Body of pancreas (tissue), 4 donors: ENCODE measurements at regions not wholly inside any gene's neighbourhood (a gene's known extent, or its start where the extent isn't known, plus 50 kb on each side); places are given as distances from the start of the nearest gene placed in this dataset.
"Not testable (repeated sequence)": the region's sequence is repeated elsewhere in the genome, so short reads cannot be mapped to it uniquely, and the experiment has no call there.

Experiments
- ATAC-seq: fragments of 150-250 bp; one replicate; pipeline ENCODE4 v1.9.1; 2016
- DNase-seq, 4 donors: peaks; one replicate each; pipeline ENCODE4 v3.0.0-alpha.2; 2019
- H3K27ac ChIP-seq, 4 donors: fragments of 200-600 bp; sonication (generic); 1 replicate in 3 of 4; 2 replicates in 1 of 4; pipeline versions ENCODE4 v1.5.1 to v1.6.1; 2016 to 2019; ENCODE audit warnings: mild to moderate bottlenecking in 1 of 4, mixed read lengths in 1 of 4, moderate library complexity in 1 of 4
- H3K27me3 ChIP-seq, 2 donors: fragments of 200-600 bp; sonication (generic); one replicate each; pipeline ENCODE4 v1.6.0; 2016; ENCODE audit warnings: mild to moderate bottlenecking in 1 of 2
- H3K36me3 ChIP-seq, 2 donors: fragments of 200-600 bp; sonication (generic); replicated peaks in 1 of 2; 2 replicates each; pipeline ENCODE4 v1.5.1; 2016; ENCODE audit warnings: low read depth in 2 of 2; ENCODE audit not compliant: insufficient read depth in 1 of 2
- H3K4me1 ChIP-seq: fragments of 200-600 bp; sonication (generic); one replicate; pipeline ENCODE4 v1.6.0; 2016
- H3K4me3 ChIP-seq, 2 donors: fragments of 200-600 bp; sonication (generic); 1 replicate in 1 of 2; 2 replicates in 1 of 2; pipeline ENCODE4 v1.5.1; 2016 to 2019
- H3K9me3 ChIP-seq, 3 donors: fragments of 200-600 bp; sonication (generic); 1 replicate in 2 of 3; 2 replicates in 1 of 3; pipeline ENCODE4 v1.5.1; 2016
- CTCF ChIP-seq, 7 experiments: fragments of 450-650 bp in 4 of 7; fragments of 200-600 bp in 3 of 7; sonication (generic) in 3 of 7; IDR thresholded peaks; one replicate each; pipeline ENCODE4 v1.5.1; 2016 to 2019; ENCODE audit warnings: antibody characterized with exemption in 7 of 7
- POLR2A ChIP-seq, 3 donors: fragments of 450-650 bp; IDR thresholded peaks; one replicate each; pipeline ENCODE4 v1.6.1; 2016; ENCODE audit warnings: antibody characterized with exemption in 3 of 3, mild to moderate bottlenecking in 2 of 3
- WGBS, 2 donors: methylation state at CpG; one replicate each; pipeline ENCODE4 v1.1.5; 2017; 5-methylcytosine and 5-hydroxymethylcytosine counted together
- intact Hi-C: fragments of 100-400 bp; cut with DNase I; formaldehyde crosslinking; loops from one replicate; pipeline ENCODE4 v1.15.1; 2023

- 62 to 76% methylated on average over 3 of the region's 3 CpGs for WGBS, 2 donors
- ATAC-seq (no peak), DNase-seq (no peak)
- Histone ChIP-seq H3K4me1 (no peaks in the 10 kb centered on the region), H3K27me3 (no peaks in the 10 kb centered on the region), H3K9me3 (no peaks in the 10 kb centered on the region), H3K27ac (no peak overlapping the region), H3K4me3 (no peak overlapping the region), H3K36me3 (no peaks in the 10 kb centered on the region)
- intact Hi-C loops = no loop called here
- TF ChIP-seq POLR2A (IDR thresholded peaks at IDR 0.05) (no peak), CTCF (IDR thresholded peaks at IDR 0.05) (no peak)
Measured at GRCh38 chr9:71431931-71432330, 310.5 kb upstream of the TRPM3 start.

- DNase-seq, ATAC-seq, H3K27me3 ChIP-seq, H3K4me1 ChIP-seq, intact Hi-C loops, H3K27ac ChIP-seq, H3K36me3 ChIP-seq, H3K9me3 ChIP-seq, H3K4me3 ChIP-seq: not testable (repeated sequence)
- WGBS, 2 donors = 35 to 54% methylated on average over 2 of the region's 2 CpGs
Measured at GRCh38 chr9:71407341-71407740, 285.9 kb upstream of the TRPM3 start.

- Histone ChIP-seq H3K27me3 (no peaks in the 10 kb centered on the region), H3K27ac (no peak overlapping the region), H3K36me3 (no peaks in the 10 kb centered on the region), H3K4me3 (no peak overlapping the region), H3K9me3 (no peaks in the 10 kb centered on the region), H3K4me1 (no peaks in the 10 kb centered on the region)
- intact Hi-C loops = no loop called here
- 72 to 86% methylated on average over 1 of the region's 1 CpG for WGBS, 2 donors
- TF ChIP-seq CTCF (IDR thresholded peaks at IDR 0.05) (no peak), POLR2A (IDR thresholded peaks at IDR 0.05) (no peak)
- DNase-seq (no peak), ATAC-seq (no peak)
Measured at GRCh38 chr9:71403106-71403505, 281.7 kb upstream of the TRPM3 start.

- Histone ChIP-seq H3K4me1 (no peaks in the 10 kb centered on the region), H3K27ac (no peak overlapping the region), H3K4me3 (no peak overlapping the region), H3K27me3 (no peaks in the 10 kb centered on the region), H3K9me3 (no peaks in the 10 kb centered on the region), H3K36me3 (no peaks in the 10 kb centered on the region)
- DNase-seq (no peak), ATAC-seq (no peak)
- intact Hi-C loops = no loop called here
- TF ChIP-seq POLR2A (IDR thresholded peaks at IDR 0.05) (no peak), CTCF (IDR thresholded peaks at IDR 0.05) (no peak)
- 36 to 43% methylated on average over 3 of the region's 3 CpGs for WGBS, 2 donors
Measured at GRCh38 chr9:71393005-71393404, 271.6 kb upstream of the TRPM3 start.

GRCh38 chr9:71384343-71384742, 262.9 kb upstream of the TRPM3 start:
- ATAC-seq = no peak
- 58% methylated on average over 4 of the region's 4 CpGs for WGBS, 2 donors
- no peak overlapping the region for H3K27ac ChIP-seq
- H3K9me3 ChIP-seq = no peaks in the 10 kb centered on the region
- H3K4me3 ChIP-seq = no peak overlapping the region
- TF ChIP-seq CTCF (IDR thresholded peaks at IDR 0.05) (no peak), POLR2A (IDR thresholded peaks at IDR 0.05) (no peak)
- no peak for DNase-seq
- no peaks in the 10 kb centered on the region for H3K4me1 ChIP-seq
- no peaks in the 10 kb centered on the region for H3K27me3 ChIP-seq
- H3K36me3 ChIP-seq = no peaks in the 10 kb centered on the region
- intact Hi-C loops = no loop called here
